Keratinocyte (primary cell): ENCODE measurements at regions not wholly inside any gene's neighbourhood (a gene's known extent, or its start where the extent isn't known, plus 50 kb on each side); places are given as distances from the start of the nearest gene placed in this dataset.

Experiments used
- DNase-seq: peaks from one replicate; pipeline ENCODE4 v3.0.0-alpha.2; 2011; ENCODE audit warnings: low read depth, missing footprints, low spot score
- FAIRE-seq: peaks from 2 replicates; lab custom pipeline; 2011; peaks lifted over from hg19 to GRCh38; lab: Jason Lieb, UNC
- H2AFZ ChIP-seq: 2 replicates; pipeline ENCODE4 v1.6.0; 2012; ENCODE audit warnings: low read length, control low read depth, inconsistent platforms; ENCODE audit not compliant: control insufficient read depth
- H3K27ac ChIP-seq: 2 replicates; pipeline ENCODE4 v1.5.1; 2011; ENCODE audit warnings: low read length; ENCODE audit not compliant: control insufficient read depth, insufficient read depth
- H3K27me3 ChIP-seq: 3 replicates; pipeline ENCODE4 v1.6.0; 2011; ENCODE audit warnings: low read length; ENCODE audit not compliant: control insufficient read depth, insufficient read depth; ENCODE audit errors: extremely low read depth
- H3K36me3 ChIP-seq, 2 experiments: 2 replicates in 1 of 2; 3 replicates in 1 of 2; pipeline ENCODE4 v1.5.1; 2011; ENCODE audit warnings: low read length in 2 of 2, mild to moderate bottlenecking in 1 of 2; ENCODE audit not compliant: control insufficient read depth in 2 of 2, insufficient read depth in 2 of 2; ENCODE audit errors: extremely low read depth in 1 of 2
- H3K4me1 ChIP-seq: 3 replicates; pipeline ENCODE4 v1.5.1; 2011; ENCODE audit warnings: low read length; ENCODE audit not compliant: control insufficient read depth, insufficient read depth; ENCODE audit errors: extremely low read depth
- H3K4me2 ChIP-seq: 3 replicates; pipeline ENCODE4 v1.6.0; 2011; ENCODE audit warnings: low read depth, low read length; ENCODE audit not compliant: control insufficient read depth, insufficient read depth; ENCODE audit errors: extremely low read depth
- H3K4me3 ChIP-seq, 3 experiments: fragments of 200-600 bp in 1 of 3; sonication (generic) in 1 of 3; 2 replicates in 2 of 3; 3 replicates in 1 of 3; pipeline ENCODE4 v1.5.1; 2011 to 2016; ENCODE audit warnings: low read length in 3 of 3, mild to moderate bottlenecking in 3 of 3, control low read depth in 2 of 3, inconsistent platforms in 1 of 3, low read depth in 1 of 3, mixed read lengths in 1 of 3, mixed run types in 1 of 3, moderate library complexity in 1 of 3; ENCODE audit not compliant: control insufficient read depth in 2 of 3, insufficient read depth in 2 of 3; ENCODE audit errors: extremely low read depth in 1 of 3
- H3K79me2 ChIP-seq: 2 replicates; pipeline ENCODE4 v1.6.0; 2012; ENCODE audit warnings: low read length; ENCODE audit not compliant: control insufficient read depth, insufficient read depth
- H3K9ac ChIP-seq: 3 replicates; pipeline ENCODE4 v1.6.0; 2011; ENCODE audit warnings: low read length; ENCODE audit not compliant: control insufficient read depth, insufficient read depth; ENCODE audit errors: extremely low read depth
- H3K9me1 ChIP-seq: 3 replicates; pipeline ENCODE4 v1.6.0; 2011; ENCODE audit warnings: low read length; ENCODE audit not compliant: control insufficient read depth, insufficient read depth; ENCODE audit errors: extremely low read depth
- H3K9me3 ChIP-seq: 2 replicates; pipeline ENCODE4 v1.5.1; 2012; ENCODE audit warnings: low read depth, low read length; ENCODE audit not compliant: control insufficient read depth
- H4K20me1 ChIP-seq: 3 replicates; pipeline ENCODE4 v1.6.0; 2011; ENCODE audit warnings: low read length; ENCODE audit not compliant: control insufficient read depth, insufficient read depth; ENCODE audit errors: extremely low read depth
- EZH2 ChIP-seq: IDR thresholded peaks from one replicate; pipeline ENCODE4 v1.6.1; 2012; ENCODE audit warnings: inconsistent platforms, mild to moderate bottlenecking, low read length, moderate library complexity
- dilution Hi-C: fragments of 300-500 bp; cut with MboI; formaldehyde crosslinking; loops from one replicate; pipeline ENCODE4 v1.7.0; 2020; ENCODE audit warnings: low sequenced_read_pairs; ENCODE audit not compliant: extremely low pct_ligation_motif_present
- TF ChIP-seq, protein P1 (sequence below), 3 experiments: IDR thresholded peaks in 1 of 3; conservative IDR thresholded peaks in 1 of 3; optimal IDR thresholded peaks in 1 of 3; 2 replicates in 2 of 3; 3 replicates in 1 of 3; pipeline versions ENCODE3 to v1.5.1; 2011; ENCODE audit warnings: low read length in 3 of 3, mild to moderate bottlenecking in 3 of 3, moderate library complexity in 2 of 3, control low read depth in 1 of 3, inconsistent platforms in 1 of 3; ENCODE audit not compliant: insufficient read depth in 2 of 3; ENCODE audit errors: extremely low read depth in 1 of 3

DNA sequence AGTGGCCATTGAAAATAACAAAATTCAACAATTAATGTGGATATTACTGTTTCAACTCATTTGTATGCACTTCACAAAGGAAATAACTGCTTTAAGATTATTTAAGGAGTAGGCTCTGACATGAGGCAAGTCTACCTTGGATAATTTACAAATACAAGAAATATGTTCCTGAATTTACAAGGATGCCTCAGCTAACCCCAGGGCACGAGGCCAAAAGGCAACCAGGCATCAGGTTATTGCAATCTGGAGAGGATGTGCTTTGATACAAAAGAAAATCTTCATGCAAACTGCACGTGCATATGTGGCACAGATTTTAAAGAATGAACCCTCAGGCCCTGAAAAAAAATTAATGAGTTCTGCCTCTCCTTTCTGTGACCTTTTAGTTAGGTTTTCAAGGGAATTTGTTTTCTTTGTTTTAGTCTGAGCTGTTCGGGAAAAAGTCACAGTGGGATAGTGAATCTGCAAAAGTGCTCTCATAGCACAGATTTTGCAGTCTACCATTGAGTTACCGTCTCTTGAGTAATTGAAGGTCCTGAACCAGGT lies 1304.2 kb upstream of the ADGRL4 start:
- H3K9me1 ChIP-seq: no peaks in the 10 kb centered on the region
- H3K9ac ChIP-seq: no peak overlapping the region
- H3K4me1 ChIP-seq: no peaks in the 10 kb centered on the region
- no peak overlapping the region for H3K4me3 ChIP-seq
- TF ChIP-seq, protein P1, sequence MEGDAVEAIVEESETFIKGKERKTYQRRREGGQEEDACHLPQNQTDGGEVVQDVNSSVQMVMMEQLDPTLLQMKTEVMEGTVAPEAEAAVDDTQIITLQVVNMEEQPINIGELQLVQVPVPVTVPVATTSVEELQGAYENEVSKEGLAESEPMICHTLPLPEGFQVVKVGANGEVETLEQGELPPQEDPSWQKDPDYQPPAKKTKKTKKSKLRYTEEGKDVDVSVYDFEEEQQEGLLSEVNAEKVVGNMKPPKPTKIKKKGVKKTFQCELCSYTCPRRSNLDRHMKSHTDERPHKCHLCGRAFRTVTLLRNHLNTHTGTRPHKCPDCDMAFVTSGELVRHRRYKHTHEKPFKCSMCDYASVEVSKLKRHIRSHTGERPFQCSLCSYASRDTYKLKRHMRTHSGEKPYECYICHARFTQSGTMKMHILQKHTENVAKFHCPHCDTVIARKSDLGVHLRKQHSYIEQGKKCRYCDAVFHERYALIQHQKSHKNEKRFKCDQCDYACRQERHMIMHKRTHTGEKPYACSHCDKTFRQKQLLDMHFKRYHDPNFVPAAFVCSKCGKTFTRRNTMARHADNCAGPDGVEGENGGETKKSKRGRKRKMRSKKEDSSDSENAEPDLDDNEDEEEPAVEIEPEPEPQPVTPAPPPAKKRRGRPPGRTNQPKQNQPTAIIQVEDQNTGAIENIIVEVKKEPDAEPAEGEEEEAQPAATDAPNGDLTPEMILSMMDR (optimal IDR thresholded peaks at IDR 0.05 in 1 of 3, IDR thresholded peaks at IDR 0.05 in 1 of 3, conservative IDR thresholded peaks at IDR 0.05 in 1 of 3; ENCODE audit: extremely low read depth in 1 of 3, insufficient read depth in 2 of 3, low read length in 3 of 3): no peak
- TF ChIP-seq EZH2: no peak
- no peaks in the 10 kb centered on the region for H3K36me3 ChIP-seq
- DNase-seq (no peak), FAIRE-seq (no peak)
- dilution Hi-C loops: no loop called here
- H3K9me3 ChIP-seq: no peaks in the 10 kb centered on the region
- no peaks in the 10 kb centered on the region for H4K20me1 ChIP-seq
- H3K27me3 ChIP-seq: no peaks in the 10 kb centered on the region
- H2AFZ ChIP-seq: no peak overlapping the region
- H3K27ac ChIP-seq: no peak overlapping the region
- no peaks in the 10 kb centered on the region for H3K79me2 ChIP-seq
- H3K4me2 ChIP-seq: no peak overlapping the region

DNA sequence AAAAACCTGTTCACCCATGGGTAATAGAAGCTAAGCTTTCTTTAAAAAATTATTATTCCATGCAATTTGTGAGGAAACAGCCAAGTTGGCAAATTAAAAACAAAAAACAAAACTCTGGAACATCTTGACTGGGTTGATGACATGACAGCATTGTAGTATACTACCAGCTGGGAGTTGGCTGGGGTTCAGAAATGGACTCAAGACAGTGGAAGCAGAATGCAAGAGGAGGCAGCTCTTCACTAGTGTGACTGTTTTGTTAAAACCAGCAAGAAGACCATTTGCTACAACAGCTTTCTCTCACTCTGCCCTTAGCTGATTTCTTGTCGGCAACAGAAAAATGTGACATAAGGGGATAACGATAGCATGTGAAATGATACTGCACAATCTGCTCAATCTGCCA lies 1298.9 kb upstream of the ADGRL4 start:
- no peak overlapping the region for H3K9ac ChIP-seq
- DNase-seq (no peak), FAIRE-seq (no peak)
- TF ChIP-seq EZH2: no peak
- TF ChIP-seq, protein P1 (optimal IDR thresholded peaks at IDR 0.05 in 1 of 3, IDR thresholded peaks at IDR 0.05 in 1 of 3, conservative IDR thresholded peaks at IDR 0.05 in 1 of 3; ENCODE audit: extremely low read depth in 1 of 3, insufficient read depth in 2 of 3, low read length in 3 of 3): no peak
- H3K36me3 ChIP-seq: no peaks in the 10 kb centered on the region
- H3K9me3 ChIP-seq: no peaks in the 10 kb centered on the region
- no peak overlapping the region for H3K4me2 ChIP-seq
- H4K20me1 ChIP-seq: no peaks in the 10 kb centered on the region
- H3K27me3 ChIP-seq: no peaks in the 10 kb centered on the region
- dilution Hi-C loops: no loop called here
- H3K9me1 ChIP-seq: no peaks in the 10 kb centered on the region
- H3K4me1 ChIP-seq: no peaks in the 10 kb centered on the region
- no peak overlapping the region for H2AFZ ChIP-seq
- no peak overlapping the region for H3K4me3 ChIP-seq
- H3K27ac ChIP-seq: no peak overlapping the region
- H3K79me2 ChIP-seq: no peaks in the 10 kb centered on the region
